Cardiac muscle cell (in vitro differentiated cells and primary cell): ENCODE measurements at regions not wholly inside any gene's neighbourhood (a gene's known extent, or its start where the extent isn't known, plus 50 kb on each side); places are given as distances from the start of the nearest gene placed in this dataset.
A peak's percentile ranks its signal among the peaks of the same experiment; 100 is the strongest.

ENCODE experiments used
- DNase-seq, 2 donors: peaks; one replicate each; pipeline versions ENCODE4 v3.0.0 to v3.0.0-alpha.2; 2010 to 2017; ENCODE audit warnings: low read depth in 1 of 2, low spot score in 1 of 2
- H3K27ac ChIP-seq: fragments of 200-600 bp; sonication (generic); 2 replicates; pipeline ENCODE4 v1.5.1; 2016
- H3K27me3 ChIP-seq: fragments of 200-600 bp; sonication (generic); 2 replicates; pipeline ENCODE4 v1.6.0; 2016; ENCODE audit warnings: control low read depth
- H3K36me3 ChIP-seq: fragments of 200-600 bp; sonication (generic); 2 replicates; pipeline ENCODE4 v1.5.1; 2016; ENCODE audit warnings: control low read depth
- H3K4me1 ChIP-seq: fragments of 200-600 bp; sonication (generic); 2 replicates; pipeline ENCODE4 v1.8.1; 2017; ENCODE audit warnings: low read depth, mild to moderate bottlenecking, mixed run types
- H3K4me3 ChIP-seq: fragments of 200-600 bp; sonication (generic); 2 replicates; pipeline ENCODE4 v1.5.1; 2016; ENCODE audit warnings: mild to moderate bottlenecking
- H3K9me3 ChIP-seq: fragments of 200-600 bp; sonication (generic); 2 replicates; pipeline ENCODE4 v1.5.1; 2017; ENCODE audit warnings: low read depth, mild to moderate bottlenecking, control low read depth
- CTCF ChIP-seq: IDR thresholded peaks from 2 replicates; pipeline ENCODE4 v1.5.1; 2012; ENCODE audit warnings: low read depth, mild to moderate bottlenecking, low read length

DNA sequence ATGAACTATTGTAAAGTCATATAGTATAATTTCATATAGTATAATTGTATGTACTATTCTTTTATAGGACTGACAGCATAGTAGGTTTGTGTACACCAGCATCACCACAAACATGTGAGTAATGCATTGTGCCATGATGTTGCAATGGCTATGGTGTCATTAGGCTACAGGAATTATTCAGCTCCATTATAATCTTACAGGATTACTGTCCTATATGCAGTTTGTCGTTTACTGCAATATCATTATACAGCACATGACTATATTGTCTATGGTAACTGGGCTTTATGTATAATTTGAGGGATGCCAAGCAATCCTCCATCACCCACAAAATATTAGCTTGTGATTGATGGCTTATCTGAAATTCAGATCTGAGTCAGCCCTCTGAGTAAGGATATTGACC is 54.2 kb upstream of the PBX1 start:
- Histone ChIP-seq H3K9me3 (no peaks in the 10 kb centered on the region), H3K27ac (no peak overlapping the region), H3K4me3 (no peak overlapping the region), H3K27me3 (no peaks in the 10 kb centered on the region), H3K36me3 (no peaks in the 10 kb centered on the region), H3K4me1 (no peaks in the 10 kb centered on the region)
- TF ChIP-seq CTCF: no peak
- peak in 1 of 2 donors; percentile 63 for DNase-seq
